ENCODE measurements at regions not wholly inside any gene's neighbourhood (a gene's known extent, or its start where the extent isn't known, plus 50 kb on each side); places are given as distances from the start of the nearest gene placed in this dataset.
"Not testable (repeated sequence)": the region's sequence is repeated elsewhere in the genome, so short reads cannot be mapped to it uniquely, and the experiment has no call there.

- peak; percentile 56 for DNase-seq (ENCODE audit: low read depth)
- H3K4me3 ChIP-seq (ENCODE audit: low read depth, low read length) = no peak overlapping the region
- no peak for TF ChIP-seq CTCF (IDR thresholded peaks at IDR 0.05; ENCODE audit: insufficient read depth, low read depth, low read length, missing control alignments)
These were observed 52.7 kb upstream of the ATP5PO start for GRCh38 chr21:33968080-33968994.

DNA sequence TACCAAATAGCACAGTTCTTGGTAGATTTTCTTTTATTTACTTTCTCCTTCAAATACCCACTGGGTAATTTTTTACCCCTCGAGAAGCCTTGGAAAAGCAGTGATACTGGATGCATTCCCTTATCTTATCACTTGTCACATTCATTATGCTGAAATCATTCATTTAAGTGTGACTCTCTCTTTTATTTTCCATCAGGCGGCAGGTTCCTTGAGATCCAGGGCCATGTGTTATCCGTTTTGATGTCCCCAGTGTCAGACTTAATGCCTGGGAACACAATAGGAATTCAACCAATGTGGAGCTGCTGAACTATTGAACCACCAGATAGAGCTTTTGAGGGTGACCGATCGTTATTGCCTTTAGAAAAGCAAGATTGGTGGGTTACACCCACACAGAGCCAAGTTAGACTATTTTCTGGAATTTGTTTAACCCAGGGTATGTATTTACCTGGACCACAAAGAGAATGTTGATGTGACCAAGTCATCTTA lies 51.5 kb upstream of the ATP5PO start:
- no peak for TF ChIP-seq CTCF (IDR thresholded peaks at IDR 0.05; ENCODE audit: insufficient read depth, low read depth, low read length, missing control alignments)
- DNase-seq (ENCODE audit: low read depth) = no peak
- H3K4me3 ChIP-seq (ENCODE audit: low read depth, low read length) = no peak overlapping the region

- no peak for TF ChIP-seq CTCF (IDR thresholded peaks at IDR 0.05; ENCODE audit: insufficient read depth, low read depth, low read length, missing control alignments)
- no peak for DNase-seq (ENCODE audit: low read depth)
- no peak overlapping the region for H3K4me3 ChIP-seq (ENCODE audit: low read depth, low read length)
These were observed 50.8 kb upstream of the ATP5PO start for GRCh38 chr21:33966324-33966949.

DNA sequence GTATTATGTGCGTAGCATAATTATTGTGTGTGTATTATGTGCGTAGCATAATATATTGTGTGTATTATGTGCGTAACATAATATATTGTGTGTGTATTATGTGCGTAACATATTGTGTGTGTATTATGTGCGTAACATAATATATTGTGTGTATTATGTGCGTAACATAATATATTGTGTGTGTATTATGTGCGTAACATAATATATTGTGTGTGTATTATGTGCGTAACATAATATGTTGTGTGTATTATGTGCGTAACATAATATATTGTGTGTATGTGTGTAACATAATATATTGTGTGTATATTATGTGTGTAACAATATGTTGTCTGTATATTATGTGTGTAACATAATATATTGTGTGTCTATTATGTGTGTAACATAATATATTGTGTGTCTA lies 50.1 kb upstream of the ATP5PO start:
- H3K4me3 ChIP-seq (ENCODE audit: low read depth, low read length); DNase-seq (ENCODE audit: low read depth): not testable (repeated sequence)
